Testis (tissue), 2 donors: ENCODE measurements at regions not wholly inside any gene's neighbourhood (a gene's known extent, or its start where the extent isn't known, plus 50 kb on each side); places are given as distances from the start of the nearest gene placed in this dataset.

ENCODE experiments used
- POLR2A ChIP-seq: fragments of 450-650 bp; IDR thresholded peaks from one replicate; pipeline ENCODE4 v1.6.1; 2017; ENCODE audit warnings: antibody characterized with exemption, mild to moderate bottlenecking, moderate library complexity
- TF ChIP-seq, protein P1 (sequence below), 3 experiments: fragments of 450-650 bp in 2 of 3; fragments of 200-600 bp in 1 of 3; sonication (generic) in 1 of 3; IDR thresholded peaks; one replicate each; pipeline ENCODE4 v1.5.1; 2016 to 2019; ENCODE audit warnings: antibody characterized with exemption in 3 of 3, mild to moderate bottlenecking in 2 of 3, moderate library complexity in 1 of 3

GRCh38 chr6:75020971-75021370 is 184.9 kb downstream of the COL12A1 start:
- TF ChIP-seq, protein P1, sequence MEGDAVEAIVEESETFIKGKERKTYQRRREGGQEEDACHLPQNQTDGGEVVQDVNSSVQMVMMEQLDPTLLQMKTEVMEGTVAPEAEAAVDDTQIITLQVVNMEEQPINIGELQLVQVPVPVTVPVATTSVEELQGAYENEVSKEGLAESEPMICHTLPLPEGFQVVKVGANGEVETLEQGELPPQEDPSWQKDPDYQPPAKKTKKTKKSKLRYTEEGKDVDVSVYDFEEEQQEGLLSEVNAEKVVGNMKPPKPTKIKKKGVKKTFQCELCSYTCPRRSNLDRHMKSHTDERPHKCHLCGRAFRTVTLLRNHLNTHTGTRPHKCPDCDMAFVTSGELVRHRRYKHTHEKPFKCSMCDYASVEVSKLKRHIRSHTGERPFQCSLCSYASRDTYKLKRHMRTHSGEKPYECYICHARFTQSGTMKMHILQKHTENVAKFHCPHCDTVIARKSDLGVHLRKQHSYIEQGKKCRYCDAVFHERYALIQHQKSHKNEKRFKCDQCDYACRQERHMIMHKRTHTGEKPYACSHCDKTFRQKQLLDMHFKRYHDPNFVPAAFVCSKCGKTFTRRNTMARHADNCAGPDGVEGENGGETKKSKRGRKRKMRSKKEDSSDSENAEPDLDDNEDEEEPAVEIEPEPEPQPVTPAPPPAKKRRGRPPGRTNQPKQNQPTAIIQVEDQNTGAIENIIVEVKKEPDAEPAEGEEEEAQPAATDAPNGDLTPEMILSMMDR (IDR thresholded peaks at IDR 0.05) = no peak
- TF ChIP-seq POLR2A = no peak
